Liver (tissue), 8 donors: ENCODE measurements at regions not wholly inside any gene's neighbourhood (a gene's known extent, or its start where the extent isn't known, plus 50 kb on each side); places are given as distances from the start of the nearest gene placed in this dataset.

Experiments
- DNase-seq: peaks from one replicate; pipeline ENCODE4 v3.0.0-alpha.2; 2017; ENCODE audit warnings: low spot score
- H3K27ac ChIP-seq, 2 donors: one replicate each; pipeline ENCODE4 v1.7.0; 2013; ENCODE audit warnings: inconsistent platforms in 2 of 2, low read length in 2 of 2, control low read depth in 1 of 2, low read depth in 1 of 2, mild to moderate bottlenecking in 1 of 2
- H3K27me3 ChIP-seq, 4 donors: one replicate each; pipeline versions ENCODE4 v1.6.1 to v1.7.0; 2013; ENCODE audit warnings: low read length in 3 of 4, inconsistent platforms in 1 of 4, mild to moderate bottlenecking in 1 of 4, moderate library complexity in 1 of 4; ENCODE audit not compliant: control insufficient read depth in 4 of 4, insufficient read depth in 4 of 4
- H3K36me3 ChIP-seq, 4 donors: one replicate each; pipeline versions ENCODE4 v1.6.1 to v1.7.0; 2013; ENCODE audit warnings: low read length in 3 of 4, mild to moderate bottlenecking in 3 of 4, low read depth in 1 of 4, moderate library complexity in 1 of 4; ENCODE audit not compliant: control insufficient read depth in 4 of 4, insufficient read depth in 3 of 4
- H3K4me1 ChIP-seq, 4 donors: one replicate each; pipeline versions ENCODE4 v1.6.1 to v1.7.0; 2013; ENCODE audit warnings: low read length in 3 of 4, mild to moderate bottlenecking in 3 of 4, moderate library complexity in 1 of 4; ENCODE audit not compliant: control insufficient read depth in 4 of 4, insufficient read depth in 4 of 4
- H3K4me3 ChIP-seq, 3 donors: one replicate each; pipeline versions ENCODE4 v1.6.1 to v1.7.0; 2013; ENCODE audit warnings: low read length in 3 of 3, control low read depth in 1 of 3, low read depth in 1 of 3, mild to moderate bottlenecking in 1 of 3
- H3K9ac ChIP-seq, 2 donors: one replicate each; pipeline ENCODE4 v1.7.0; 2013; ENCODE audit warnings: low read length in 2 of 2, mild to moderate bottlenecking in 2 of 2, moderate library complexity in 2 of 2, control low read depth in 1 of 2, low read depth in 1 of 2
- H3K9me3 ChIP-seq, 4 donors: one replicate each; pipeline versions ENCODE4 v1.6.1 to v1.7.0; 2013; ENCODE audit warnings: low read length in 3 of 4; ENCODE audit not compliant: control insufficient read depth in 4 of 4
- ATF3 ChIP-seq: IDR thresholded peaks from 2 replicates; pipeline ENCODE4 v1.6.1; 2016; ENCODE audit warnings: antibody characterized with exemption
- CTCF ChIP-seq: fragments of 150-350 bp; IDR thresholded peaks from 2 replicates; pipeline ENCODE4 v1.5.1; 2017; ENCODE audit warnings: improper control_type of control experiment, low read depth, low read length; ENCODE audit not compliant: missing input control
- EGR1 ChIP-seq, 2 donors: IDR thresholded peaks; 2 replicates each; pipeline ENCODE4 v1.6.1; 2016 to 2018; ENCODE audit warnings: antibody characterized with exemption in 2 of 2, low read depth in 2 of 2
- FOXA1 ChIP-seq: IDR thresholded peaks from 2 replicates; pipeline ENCODE4 v1.6.1; 2016; ENCODE audit warnings: antibody characterized with exemption
- FOXA2 ChIP-seq: IDR thresholded peaks from 2 replicates; pipeline ENCODE4 v1.6.1; 2016; ENCODE audit warnings: antibody characterized with exemption
- GABPA ChIP-seq, 2 donors: IDR thresholded peaks in 1 of 2; conservative IDR thresholded peaks in 1 of 2; 2 replicates each; pipeline ENCODE4 v1.6.1; 2016; ENCODE audit warnings: antibody characterized with exemption in 2 of 2, mild to moderate bottlenecking in 1 of 2, moderate library complexity in 1 of 2
- HNF4A ChIP-seq, 2 donors: conservative IDR thresholded peaks; 2 replicates each; pipeline ENCODE4 v1.6.1; 2016; ENCODE audit warnings: antibody characterized with exemption in 2 of 2, mild to moderate bottlenecking in 2 of 2
- HNF4G ChIP-seq: IDR thresholded peaks from 2 replicates; pipeline ENCODE4 v1.6.1; 2016; ENCODE audit warnings: antibody characterized with exemption
- JUND ChIP-seq, 2 donors: IDR thresholded peaks; 2 replicates each; pipeline ENCODE4 v1.6.1; 2016; ENCODE audit warnings: antibody characterized with exemption in 2 of 2
- MAX ChIP-seq: IDR thresholded peaks from 2 replicates; pipeline ENCODE4 v1.6.1; 2016; ENCODE audit warnings: antibody characterized with exemption
- NR2F2 ChIP-seq: IDR thresholded peaks from 2 replicates; pipeline ENCODE4 v1.6.1; 2016; ENCODE audit warnings: antibody characterized with exemption
- RAD21 ChIP-seq, 2 donors: IDR thresholded peaks; 2 replicates each; pipeline ENCODE4 v1.6.1; 2016; ENCODE audit warnings: antibody characterized with exemption in 2 of 2, mild to moderate bottlenecking in 2 of 2
- REST ChIP-seq: IDR thresholded peaks from 2 replicates; pipeline ENCODE4 v1.6.1; 2016; ENCODE audit warnings: antibody characterized with exemption, mild to moderate bottlenecking
- RXRA ChIP-seq, 2 donors: IDR thresholded peaks; 2 replicates each; pipeline ENCODE4 v1.6.1; 2017 to 2018; ENCODE audit warnings: antibody characterized with exemption in 2 of 2, mild to moderate bottlenecking in 1 of 2
- SP1 ChIP-seq: IDR thresholded peaks from 2 replicates; pipeline ENCODE4 v1.6.1; 2018; ENCODE audit warnings: antibody characterized with exemption, mild to moderate bottlenecking
- TAF1 ChIP-seq: conservative IDR thresholded peaks from 2 replicates; pipeline ENCODE4 v1.6.1; 2016; ENCODE audit warnings: antibody characterized with exemption, mild to moderate bottlenecking
- YY1 ChIP-seq: IDR thresholded peaks from 2 replicates; pipeline ENCODE4 v1.6.1; 2016; ENCODE audit warnings: antibody characterized with exemption, mild to moderate bottlenecking
- ZBTB33 ChIP-seq: IDR thresholded peaks from 2 replicates; pipeline ENCODE4 v1.6.1; 2016; ENCODE audit warnings: antibody characterized with exemption
- WGBS: extraction: QIAGEN DNeasy Blood & Tissue Kit; methylation state at CpG from one replicate; pipeline ENCODE4 v1.1.7; 2013; 5-methylcytosine and 5-hydroxymethylcytosine counted together
- donor health status: healthy.
- donor health status: healthy.
- donor health status: healthy.
- donor health status: healthy.
- donor health status: healthy.

- TF ChIP-seq MAX (no peak), EGR1 (IDR thresholded peaks at IDR 0.05; ENCODE audit: low read depth in 2 of 2) (no peak), ATF3 (no peak), REST (no peak), SP1 (no peak), TAF1 (no peak), RXRA (IDR thresholded peaks at IDR 0.05) (no peak), ZBTB33 (no peak), NR2F2 (no peak), FOXA1 (no peak), FOXA2 (no peak), CTCF (no peak), GABPA (IDR thresholded peaks at IDR 0.05 in 1 of 2, conservative IDR thresholded peaks at IDR 0.05 in 1 of 2) (no peak), JUND (IDR thresholded peaks at IDR 0.05) (no peak), YY1 (no peak), HNF4G (no peak), RAD21 (IDR thresholded peaks at IDR 0.05) (no peak), HNF4A (conservative IDR thresholded peaks at IDR 0.05) (no peak)
Measured at GRCh38 chr1:218711001-218711400, 365.9 kb downstream of the TGFB2 start.

More at GRCh38 chr1:218711001-218711400, 365.9 kb downstream of the TGFB2 start:
- Histone ChIP-seq H3K36me3 (no peaks in the 10 kb centered on the region), H3K9me3 (no peaks in the 10 kb centered on the region), H3K27me3 (no peaks in the 10 kb centered on the region), H3K9ac (no peak overlapping the region), H3K27ac (no peak overlapping the region), H3K4me1 (peaks cover 0 to 5% (median 0%) of the 10 kb centered on the region in 4 donors), H3K4me3 (no peak overlapping the region)
- no peak for DNase-seq
- 76% methylated on average over 1 of the region's 1 CpG for WGBS
